NCI-H510A treated with DMSO at 0.1 percent for 48 hours (cell line): ENCODE measurements at regions not wholly inside any gene's neighbourhood (a gene's known extent, or its start where the extent isn't known, plus 50 kb on each side); places are given as distances from the start of the nearest gene placed in this dataset.
"Not testable (repeated sequence)": the region's sequence is repeated elsewhere in the genome, so short reads cannot be mapped to it uniquely, and the experiment has no call there.

ENCODE experiments used
- DNase-seq: peaks from one replicate; lab custom pipeline; 2025; lab: John Stamatoyannopoulos, UW

DNA sequence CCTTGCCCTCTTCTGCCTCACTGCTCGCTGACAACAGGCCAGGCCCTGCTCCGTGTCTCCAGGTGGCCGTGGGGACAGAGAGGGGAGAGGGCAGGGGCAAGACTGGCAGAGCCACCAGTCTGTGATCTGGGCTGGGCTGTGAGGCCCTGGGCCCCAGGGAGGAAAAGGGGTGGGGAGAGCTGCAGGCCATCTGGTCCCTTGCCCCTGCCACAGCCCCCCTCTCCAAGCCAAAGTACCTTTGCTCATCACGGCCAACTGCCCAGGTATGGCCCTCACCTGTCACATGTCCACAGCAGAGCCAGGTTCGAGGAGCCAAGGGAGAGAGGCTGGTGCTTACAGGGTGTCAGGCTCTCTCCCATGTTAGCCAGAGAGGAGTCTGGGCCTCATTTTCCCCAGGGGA lies 91.4 kb upstream of the LHX1 start:
- no peak for DNase-seq

DNA sequence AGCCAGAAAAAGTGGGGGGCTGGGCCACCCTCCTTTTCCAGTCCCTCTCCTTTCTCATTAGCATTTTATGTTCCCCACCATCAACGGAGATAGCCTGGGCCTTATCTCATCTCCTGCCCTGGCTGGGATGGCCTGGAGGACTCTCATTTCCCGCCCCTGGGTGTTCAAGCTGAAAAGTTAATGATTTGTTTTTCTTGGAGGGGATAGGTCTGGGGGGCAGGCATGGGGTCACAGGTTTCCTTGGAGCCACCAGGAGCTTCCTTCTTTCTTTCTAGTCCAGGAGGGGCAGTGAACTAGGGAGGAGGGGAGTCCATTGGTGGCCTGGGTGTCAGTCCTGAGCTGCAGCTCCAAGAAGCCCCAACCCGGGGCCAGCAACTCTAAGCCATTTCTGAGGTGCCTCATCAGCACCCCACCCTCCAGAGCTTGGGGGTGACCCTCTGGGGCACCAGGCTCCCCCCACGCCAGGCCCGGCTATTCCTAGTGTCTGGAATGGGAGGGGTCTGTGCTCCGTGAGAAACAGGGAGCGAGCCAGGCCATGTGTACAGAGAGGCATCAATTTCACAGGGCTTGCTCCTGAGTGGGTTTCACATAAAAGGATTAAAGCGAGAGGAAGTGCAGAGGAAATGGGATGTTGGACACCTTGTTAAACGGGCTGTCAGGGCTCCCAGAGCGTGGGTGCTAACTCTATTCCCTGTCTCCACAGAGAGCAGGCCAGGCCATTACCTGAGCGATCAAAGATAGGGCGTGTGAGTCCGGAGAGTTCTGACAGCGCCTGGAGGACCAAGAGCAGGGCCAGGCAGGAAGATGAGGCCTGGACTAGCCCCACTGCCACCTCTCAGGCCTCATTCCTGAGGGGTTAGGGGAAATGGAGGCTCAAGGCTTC lies 90.6 kb upstream of the LHX1 start:
- DNase-seq: no peak

DNA sequence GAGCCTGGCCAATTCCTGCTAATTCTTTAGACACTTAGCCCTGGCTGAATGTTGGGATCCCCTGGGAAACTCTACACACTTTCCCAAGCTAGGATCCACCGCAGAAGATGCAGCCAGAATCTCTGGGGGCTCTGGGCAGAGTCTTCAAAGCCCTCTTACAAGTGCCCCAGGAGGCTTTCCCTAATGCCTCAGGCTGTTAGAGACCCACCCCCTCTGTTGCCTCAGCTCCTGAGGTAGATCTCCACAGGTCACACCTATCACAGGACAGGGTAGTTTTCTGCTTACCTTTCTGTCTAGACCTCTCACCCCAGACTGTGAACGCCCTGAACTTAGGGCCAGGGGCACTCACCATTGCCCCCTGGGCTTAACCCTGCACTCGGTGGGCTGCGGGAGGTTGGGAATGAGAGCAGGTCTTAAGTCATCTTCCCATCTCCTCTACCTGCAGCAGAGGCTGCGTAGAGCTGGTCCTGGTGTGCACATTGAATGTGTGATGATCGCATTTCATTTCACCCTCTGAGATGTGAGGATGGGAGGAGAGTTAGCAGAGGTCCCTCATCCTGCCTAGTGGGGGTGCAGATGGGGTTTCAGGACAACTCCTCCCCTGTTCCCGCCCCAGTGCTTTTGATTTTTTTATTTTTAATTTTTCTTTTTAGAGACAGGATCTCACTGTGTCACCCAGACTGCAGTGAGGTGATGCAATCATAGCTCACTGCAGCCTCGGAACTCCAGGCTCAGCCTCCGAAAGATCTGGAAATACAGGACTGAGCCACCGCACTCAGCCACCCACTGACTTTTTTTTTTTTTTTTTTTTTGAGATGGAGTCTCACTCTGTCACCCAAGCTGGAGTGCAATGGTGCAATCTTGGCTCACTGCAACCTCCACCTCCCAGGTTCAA lies 89.0 kb upstream of the LHX1 start:
- DNase-seq: no peak

DNA sequence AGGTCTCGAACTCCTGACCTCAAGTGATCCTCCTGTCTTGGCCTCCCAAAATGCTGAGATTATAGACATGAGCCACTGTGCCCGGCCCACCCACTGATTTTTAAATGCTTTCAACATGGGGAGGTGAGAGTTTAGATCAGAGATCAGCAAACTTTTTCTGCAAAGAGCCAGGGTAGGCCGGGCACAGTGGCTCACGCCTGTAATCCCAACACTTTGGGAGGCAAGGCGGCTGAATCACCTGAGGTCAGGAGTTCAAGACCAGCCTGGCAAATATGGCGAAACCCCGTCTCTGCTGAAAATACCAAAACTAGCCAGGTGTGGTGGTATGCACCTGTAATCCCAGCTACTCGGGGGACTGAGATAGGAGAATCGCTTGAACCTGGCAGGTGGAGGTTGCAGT lies 88.3 kb upstream of the LHX1 start:
- not testable (repeated sequence) for DNase-seq

DNA sequence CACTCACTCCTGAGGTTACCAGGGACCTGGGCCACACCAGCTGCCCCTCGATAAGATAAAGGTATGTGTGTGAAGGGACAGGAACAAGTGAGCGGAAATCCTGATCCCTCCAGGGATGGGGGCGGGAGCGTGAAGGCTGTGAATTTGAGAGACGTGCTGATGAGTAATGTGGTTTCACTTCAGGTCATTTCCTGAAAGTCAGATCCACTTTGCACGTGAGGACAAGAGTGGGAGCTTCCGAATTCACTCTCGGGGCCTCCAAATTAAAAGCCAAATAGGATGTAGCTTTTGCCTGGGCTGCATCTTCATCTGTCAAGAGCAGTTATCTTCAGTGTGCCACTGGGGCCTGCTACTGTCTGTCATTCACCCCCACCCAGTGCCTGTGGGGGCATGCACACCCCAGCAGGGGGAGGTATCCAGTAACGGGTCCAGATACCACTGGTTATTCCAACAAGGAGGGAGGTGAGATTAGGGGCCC lies 87.4 kb upstream of the LHX1 start:
- no peak for DNase-seq

DNA sequence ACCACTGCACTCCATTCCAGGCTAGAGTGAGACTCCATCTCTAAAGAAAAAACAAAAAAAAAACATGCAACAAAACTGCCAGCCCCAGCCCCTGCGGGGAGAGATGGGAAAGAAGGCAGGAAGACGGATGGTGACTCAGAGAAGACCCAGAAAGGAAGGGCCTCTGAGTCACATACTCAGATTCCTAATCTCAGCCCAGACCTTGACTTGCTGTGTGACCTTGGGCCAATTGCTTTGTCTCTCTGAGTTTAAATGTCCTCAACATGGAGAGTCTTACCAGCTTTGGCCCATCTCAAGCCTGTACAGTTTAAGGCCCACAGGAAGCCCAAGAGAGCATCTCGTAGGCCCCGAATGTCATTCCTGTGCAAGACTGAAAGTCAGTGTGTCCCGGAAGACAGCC lies 86.5 kb upstream of the LHX1 start:
- DNase-seq: no peak

DNA sequence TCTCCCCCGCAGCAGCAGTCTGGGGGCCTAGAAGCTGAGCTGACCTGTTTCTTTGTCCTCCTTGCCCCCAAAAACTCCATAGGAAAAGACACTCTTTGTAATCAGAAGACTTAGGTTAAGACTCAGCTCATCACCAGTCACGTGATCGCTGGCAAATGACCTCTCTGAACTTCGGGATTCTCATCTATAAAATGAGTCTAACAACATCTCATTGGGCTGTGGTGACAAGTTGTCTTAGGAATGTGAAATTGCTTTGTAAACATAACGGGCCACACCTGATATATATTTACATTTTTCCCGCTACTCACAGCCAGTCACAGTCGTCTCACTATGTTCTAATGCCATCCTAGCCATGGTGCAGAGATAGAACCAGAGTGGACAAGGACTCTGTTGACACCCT lies 86.0 kb upstream of the LHX1 start:
- DNase-seq: no peak

DNA sequence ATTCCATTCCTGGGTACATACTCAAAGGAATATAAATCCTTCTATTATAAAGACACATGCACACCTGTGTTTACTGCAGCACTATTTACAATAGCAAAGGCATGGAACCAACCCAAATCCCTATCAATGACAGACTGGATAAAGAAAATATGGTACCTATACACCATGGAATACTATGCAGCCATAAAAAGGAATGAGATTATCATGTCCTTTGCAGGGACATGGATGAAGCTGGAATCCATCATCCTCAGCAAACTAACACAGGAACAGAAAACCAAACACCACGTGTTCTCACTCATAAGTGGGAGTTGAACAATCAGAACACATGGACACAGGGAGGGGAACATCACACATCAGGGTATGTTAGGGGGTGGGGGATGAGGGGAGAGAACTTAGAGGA lies 84.8 kb upstream of the LHX1 start:
- DNase-seq: not testable (repeated sequence)

DNA sequence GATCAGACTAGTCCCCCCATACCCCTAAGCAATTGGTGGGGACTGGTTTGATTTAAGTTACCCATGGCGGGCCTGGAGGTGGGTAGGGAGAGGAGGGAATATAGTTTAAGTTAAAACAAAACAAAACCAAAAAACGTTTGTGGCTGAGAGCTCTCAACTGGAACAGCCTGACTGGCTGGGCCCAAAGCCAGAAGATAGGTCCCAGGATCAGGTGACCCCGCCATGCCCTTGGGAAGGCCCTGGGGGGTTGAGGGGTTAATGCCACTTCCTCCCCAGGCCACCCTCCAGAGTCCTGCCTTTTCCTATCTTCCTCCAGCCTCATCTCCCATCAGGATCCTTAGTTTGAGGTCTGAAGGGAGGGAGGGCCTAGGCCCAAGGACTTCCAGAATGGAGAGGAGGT lies 82.3 kb upstream of the LHX1 start:
- DNase-seq: no peak

DNA sequence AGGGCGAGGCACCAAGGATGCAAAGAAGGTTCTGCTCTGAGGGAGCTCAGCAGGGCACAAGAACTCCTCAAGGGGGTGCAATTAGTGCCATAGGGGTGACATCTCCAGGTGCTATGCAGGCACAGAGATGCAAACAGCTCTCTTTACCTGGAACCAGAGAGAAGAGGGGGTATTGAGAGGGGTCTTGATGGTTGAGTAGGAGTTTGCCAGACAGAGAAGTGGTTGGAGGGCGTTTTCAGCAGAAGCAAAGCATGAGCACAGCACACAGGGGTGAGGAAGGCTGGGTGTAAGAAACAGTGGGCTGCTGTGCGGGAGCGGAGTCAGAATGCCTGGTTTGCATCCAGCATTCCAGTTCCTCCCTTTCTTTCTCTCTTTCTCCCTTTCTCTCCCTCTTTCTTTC lies 81.8 kb upstream of the LHX1 start:
- no peak for DNase-seq

DNA sequence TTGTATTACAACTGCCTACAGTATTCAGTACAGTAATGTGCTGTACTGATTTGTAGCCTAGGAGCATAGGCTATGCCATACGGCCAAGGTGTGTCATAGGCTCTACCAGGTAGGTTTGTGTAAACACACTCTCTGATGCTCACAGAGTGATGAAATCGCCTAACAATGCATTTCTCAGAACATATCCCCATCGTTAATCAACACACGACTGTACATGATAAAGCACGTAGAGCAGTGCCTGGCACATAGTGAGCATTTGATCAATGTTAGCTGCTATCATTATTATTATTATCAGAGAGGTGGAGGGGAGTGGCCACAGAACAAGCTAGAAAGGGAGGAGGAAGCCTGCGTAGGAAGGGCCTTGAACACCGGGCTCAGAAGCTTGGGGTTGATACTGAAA lies 81.1 kb upstream of the LHX1 start:
- no peak for DNase-seq

DNA sequence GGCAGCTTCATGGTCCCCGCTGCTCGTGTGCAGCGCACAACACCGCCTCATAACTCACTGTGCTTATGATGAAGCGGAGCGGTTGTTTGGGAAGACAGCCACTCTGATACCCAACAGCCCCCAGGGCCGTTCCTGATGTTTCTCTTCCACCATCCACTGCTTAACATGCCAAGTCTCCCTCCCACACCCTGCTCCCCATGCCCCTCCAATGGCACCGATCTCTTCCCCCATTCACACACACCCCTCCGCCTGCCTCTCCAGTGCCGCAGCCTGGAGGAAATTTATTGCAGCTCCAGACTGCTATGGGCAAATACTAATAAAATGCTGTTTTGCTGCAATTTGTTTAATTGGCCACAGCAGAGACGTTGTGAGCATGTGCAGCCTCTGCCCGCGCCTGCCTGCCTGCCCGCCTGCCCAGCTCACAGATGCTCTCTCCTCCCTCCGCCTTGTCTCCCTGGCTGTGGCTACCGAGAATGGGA lies 80.3 kb upstream of the LHX1 start:
- DNase-seq: no peak

DNA sequence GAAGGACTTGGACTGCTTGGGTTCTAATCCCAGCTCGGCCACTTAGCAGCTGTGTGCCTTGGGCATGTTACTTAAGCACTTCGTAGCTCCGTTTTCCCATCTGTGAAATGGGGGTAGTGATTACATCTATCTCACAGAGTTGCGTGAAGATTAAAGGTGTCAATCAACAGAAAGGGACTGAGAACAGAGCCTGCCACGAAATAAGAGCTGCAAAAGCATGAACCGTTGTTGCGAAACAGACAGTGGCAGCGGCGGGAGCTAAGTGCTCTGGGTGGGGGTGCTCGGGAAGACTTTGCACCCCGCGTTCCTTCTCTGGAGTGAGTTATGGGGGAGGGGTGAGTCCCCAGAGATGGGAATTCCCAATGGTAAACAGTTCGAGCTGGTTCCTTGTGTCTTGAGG lies 79.6 kb upstream of the LHX1 start:
- DNase-seq: no peak

DNA sequence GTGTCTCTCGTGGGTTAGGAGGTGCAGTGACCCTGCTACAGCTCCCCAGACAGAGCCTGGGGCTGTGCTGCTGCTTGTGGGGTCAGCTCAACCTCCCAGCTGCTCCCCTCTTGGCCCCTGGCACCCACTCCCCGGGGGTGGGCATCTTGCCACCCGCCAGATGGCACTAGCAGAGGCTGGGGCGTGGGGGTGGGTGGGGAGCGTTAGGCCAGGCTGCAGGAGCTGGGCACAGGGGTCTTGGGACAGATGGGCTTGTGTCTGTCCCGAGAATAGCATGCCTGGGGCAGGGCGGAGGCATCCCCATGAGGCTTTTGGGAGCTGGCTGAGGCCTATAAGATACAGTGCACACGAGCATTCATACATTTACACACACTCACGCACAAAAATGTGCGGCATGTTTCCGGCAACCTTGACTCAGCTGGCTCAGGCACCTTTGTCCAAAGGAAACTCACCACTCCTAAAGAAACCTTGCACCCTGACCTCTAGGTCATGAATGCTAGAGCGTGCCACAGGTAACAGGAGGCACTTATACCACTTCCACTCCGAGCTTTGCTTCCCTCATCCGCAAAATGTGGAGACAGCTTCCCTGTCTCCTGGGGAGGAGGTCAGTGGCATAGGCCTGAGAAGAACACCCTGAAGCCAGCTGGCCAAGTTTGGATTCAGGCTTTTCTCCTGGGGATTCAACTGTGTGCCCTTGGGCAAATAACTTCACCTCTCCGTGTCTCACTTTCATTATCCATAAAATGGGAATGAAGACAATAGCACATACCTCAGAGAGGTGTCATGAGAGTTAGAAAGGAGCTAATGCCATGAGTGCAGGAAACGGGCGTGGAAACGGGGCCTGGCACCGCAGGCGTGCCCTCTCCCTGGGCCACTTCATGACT lies 78.9 kb upstream of the LHX1 start:
- no peak for DNase-seq

DNA sequence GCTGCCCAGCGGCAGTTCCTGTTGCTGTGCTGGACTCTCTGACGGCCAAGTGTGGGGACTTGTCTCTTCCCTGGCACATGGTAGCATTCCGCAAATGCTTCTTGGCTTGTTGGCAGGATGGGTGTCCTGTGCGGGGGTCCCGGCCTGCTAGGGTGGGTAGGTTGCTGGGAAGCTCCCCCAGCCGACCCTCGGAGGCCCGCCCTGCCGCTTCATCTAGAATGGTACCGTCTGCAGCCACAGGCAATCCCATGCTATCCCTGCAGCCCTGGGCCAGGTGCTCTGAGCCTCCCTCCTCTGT lies 78.3 kb upstream of the LHX1 start:
- DNase-seq: no peak

DNA sequence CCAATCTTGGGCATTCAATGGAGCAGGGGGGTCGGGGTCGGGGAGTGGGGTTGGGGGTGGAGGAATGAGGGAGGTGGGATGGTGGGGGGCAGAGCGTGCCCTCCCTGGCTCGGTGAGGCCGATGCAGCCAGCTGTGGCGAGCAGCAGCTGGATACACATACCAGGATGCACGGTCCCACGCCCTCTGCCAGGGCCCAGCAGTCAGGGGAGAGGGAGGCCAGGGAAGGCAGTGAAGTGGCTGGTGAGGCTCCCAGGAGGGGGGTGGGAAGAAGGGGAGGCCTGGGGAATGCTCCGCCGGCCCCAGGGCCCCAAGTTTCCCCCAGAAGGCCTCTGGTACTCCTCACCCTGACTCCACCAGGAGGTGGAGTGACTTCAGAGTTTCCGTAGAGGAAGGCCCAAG lies 77.6 kb upstream of the LHX1 start:
- DNase-seq: no peak

DNA sequence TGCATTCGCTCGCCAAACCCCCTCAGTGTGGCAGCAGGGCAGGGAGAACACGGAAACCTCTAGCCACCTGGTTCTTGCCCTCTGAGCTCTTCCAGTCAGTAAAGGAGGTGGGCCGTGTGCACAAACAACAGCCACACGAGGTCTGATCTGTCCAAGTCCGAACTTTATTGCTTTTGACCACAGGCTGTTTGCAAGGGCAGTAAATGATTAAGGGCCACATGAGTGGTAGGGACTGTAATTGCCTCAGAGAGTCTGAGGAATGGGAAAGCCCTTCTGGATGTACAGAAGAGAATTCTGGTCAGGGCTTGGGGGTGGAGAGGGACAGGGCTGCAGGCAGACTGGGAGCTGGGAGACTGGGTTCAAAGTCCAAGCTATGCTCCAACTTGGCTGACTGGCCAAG lies 75.7 kb upstream of the LHX1 start:
- no peak for DNase-seq

DNA sequence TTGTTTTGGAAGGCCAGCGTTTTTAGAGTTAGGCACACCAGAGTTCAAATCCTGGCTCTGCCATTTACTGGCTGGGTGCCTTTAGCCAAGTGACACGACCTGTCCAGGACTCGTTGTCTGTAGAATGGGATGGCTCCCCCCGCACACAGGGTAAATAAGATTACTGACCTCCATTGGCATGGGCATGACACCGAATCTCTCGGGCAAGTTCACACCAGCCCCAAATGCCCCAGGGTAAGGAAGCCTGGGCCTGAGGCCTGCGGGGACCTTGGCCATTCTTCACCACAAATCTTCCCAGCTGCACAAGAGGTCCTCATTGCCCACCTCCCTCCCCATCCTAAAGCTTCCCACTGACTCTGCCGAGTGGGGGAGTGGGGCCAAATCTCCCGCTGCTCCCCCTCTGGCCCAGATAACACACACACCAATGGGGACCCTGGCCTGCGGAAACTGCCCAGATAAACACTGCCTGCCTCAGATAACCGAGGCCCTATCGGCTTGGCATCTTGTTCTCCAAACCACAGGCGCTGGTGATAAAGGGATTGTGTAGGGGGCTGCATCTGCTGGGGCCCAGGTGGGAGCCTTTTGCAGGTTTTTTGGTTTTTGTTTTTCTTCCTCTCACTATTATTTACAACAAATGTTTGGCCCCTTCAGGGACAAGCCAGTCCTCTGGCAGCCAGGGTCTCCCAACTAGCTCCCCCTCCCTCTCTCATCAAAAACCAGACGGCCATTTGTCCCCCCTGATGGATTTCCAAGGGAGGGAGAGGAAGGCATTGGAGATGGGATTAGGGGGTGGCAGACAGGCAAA lies 75.0 kb upstream of the LHX1 start:
- DNase-seq: no peak

DNA sequence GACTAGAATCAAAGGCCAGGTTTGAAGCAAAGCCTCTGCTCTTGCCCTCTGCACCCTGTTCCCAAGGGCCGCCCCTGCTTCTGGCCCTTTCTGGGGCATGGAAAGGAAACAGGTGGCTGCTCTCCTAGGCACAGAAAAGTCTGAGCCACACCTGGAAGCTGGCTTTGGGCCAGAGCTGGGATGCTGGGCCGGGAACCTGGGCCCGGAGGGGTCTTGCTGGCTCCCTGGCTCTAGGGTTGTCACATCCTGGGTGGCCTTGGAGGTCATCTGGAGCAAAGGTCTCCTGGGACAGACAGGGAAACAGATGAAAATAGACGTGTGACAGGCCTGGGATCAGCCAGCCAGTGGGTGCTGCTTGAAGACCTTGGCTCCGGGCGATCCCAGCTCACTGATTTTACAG lies 74.1 kb upstream of the LHX1 start:
- DNase-seq: no peak

DNA sequence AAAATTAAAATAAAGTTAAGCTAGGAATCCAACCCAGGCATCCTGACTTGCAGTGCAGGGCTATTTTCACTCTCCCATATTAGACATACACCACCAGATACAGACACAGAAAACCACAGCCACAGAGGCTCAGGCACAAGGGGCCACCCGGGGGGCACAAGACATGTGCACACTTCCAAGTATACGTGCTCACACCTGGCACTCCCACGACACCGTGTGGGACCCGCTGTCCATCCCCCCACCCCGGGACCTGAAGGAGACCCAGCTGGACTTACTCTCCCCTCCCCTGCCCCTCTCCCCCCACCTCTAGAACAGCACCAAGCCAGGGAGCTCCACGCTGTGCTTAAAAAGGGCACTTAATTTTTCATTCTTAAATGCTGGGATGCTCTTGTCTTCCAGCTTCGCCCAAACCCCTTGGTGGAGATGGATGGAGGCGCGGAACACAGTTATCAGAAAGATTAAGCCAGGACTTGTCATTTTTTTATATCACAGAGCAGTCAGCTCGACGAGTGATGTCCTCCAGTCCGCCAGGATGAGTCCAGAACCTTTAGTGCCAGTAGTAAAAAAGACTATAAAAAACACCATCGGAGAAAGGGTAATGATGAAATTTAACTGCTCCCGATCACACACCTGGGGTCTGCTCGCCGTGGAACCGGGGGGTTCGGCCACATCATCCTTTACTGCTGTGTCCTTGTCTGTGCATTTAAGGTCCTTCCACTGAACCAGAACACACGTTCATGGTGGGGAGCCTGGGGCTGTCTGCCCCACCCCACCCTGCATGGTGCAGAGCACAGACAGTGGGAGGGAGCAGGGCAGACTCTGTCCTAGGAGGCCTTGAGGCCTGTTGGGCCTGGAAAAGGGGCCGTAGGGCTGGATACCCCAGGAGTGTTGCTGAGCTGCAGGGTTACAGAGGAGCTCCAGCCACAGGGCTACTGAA lies 73.3 kb upstream of the LHX1 start:
- no peak for DNase-seq
